OCI-LY1 (cell line): ENCODE measurements at regions not wholly inside any gene's neighbourhood (a gene's known extent, or its start where the extent isn't known, plus 50 kb on each side); places are given as distances from the start of the nearest gene placed in this dataset.

Source experiments
- H2AFZ ChIP-seq: fragments of 200-600 bp; sonication (generic), shearing (Covaris generic); 2 replicates; pipeline ENCODE4 v1.6.0; 2014; ENCODE audit warnings: antibody characterized with exemption, mild to moderate bottlenecking, low read length
- H3F3A ChIP-seq: fragments of 200-600 bp; sonication (generic), shearing (Covaris generic); 2 replicates; pipeline ENCODE4 v1.6.0; 2014; ENCODE audit warnings: mild to moderate bottlenecking, antibody characterized with exemption, low read length, moderate library complexity; ENCODE audit not compliant: insufficient read depth
- H3K27ac ChIP-seq: fragments of 200-600 bp; sonication (generic); 2 replicates; pipeline ENCODE4 v1.5.1; 2014; ENCODE audit warnings: low read length, mixed run types, mild to moderate bottlenecking, low read depth; ENCODE audit not compliant: poor library complexity, severe bottlenecking
- H3K27me3 ChIP-seq: fragments of 200-600 bp; sonication (generic); 2 replicates; pipeline ENCODE4 v1.6.0; 2014; ENCODE audit warnings: antibody characterized with exemption, mild to moderate bottlenecking, low read length, moderate library complexity; ENCODE audit not compliant: insufficient read depth
- H3K36me3 ChIP-seq: fragments of 200-600 bp; sonication (generic); 2 replicates; pipeline ENCODE4 v1.6.1; 2014; ENCODE audit warnings: mild to moderate bottlenecking, antibody characterized with exemption, low read length, moderate library complexity, mixed read lengths; ENCODE audit not compliant: insufficient read depth
- H3K4me1 ChIP-seq: fragments of 200-600 bp; sonication (generic); 2 replicates; pipeline ENCODE4 v1.5.1; 2014; ENCODE audit warnings: mild to moderate bottlenecking, low read length, moderate library complexity; ENCODE audit not compliant: insufficient read depth, severe bottlenecking
- H3K4me2 ChIP-seq: fragments of 200-600 bp; sonication (generic), shearing (Covaris generic); 2 replicates; pipeline ENCODE4 v1.6.1; 2014; ENCODE audit warnings: low read length
- H3K4me3 ChIP-seq: fragments of 200-600 bp; sonication (generic); 2 replicates; pipeline ENCODE4 v1.5.1; 2014; ENCODE audit warnings: low read length, low read depth, mild to moderate bottlenecking, mixed read lengths; ENCODE audit not compliant: poor library complexity, severe bottlenecking
- H3K79me2 ChIP-seq: fragments of 200-600 bp; shearing (Covaris generic); 2 replicates; pipeline ENCODE4 v1.6.1; 2016; ENCODE audit warnings: mixed run types, low read length, mixed read lengths; ENCODE audit not compliant: insufficient read depth
- H3K9ac ChIP-seq: fragments of 200-600 bp; sonication (generic), shearing (Covaris generic); 2 replicates; pipeline ENCODE4 v1.6.1; 2014; ENCODE audit warnings: mild to moderate bottlenecking, low read length, mixed read lengths
- H3K9me2 ChIP-seq: fragments of 200-600 bp; sonication (generic), shearing (Covaris generic); 2 replicates; pipeline ENCODE4 v1.6.1; 2014; ENCODE audit warnings: low read depth, mild to moderate bottlenecking, low read length, mixed read lengths
- H3K9me3 ChIP-seq: fragments of 200-600 bp; shearing (Covaris generic); 2 replicates; pipeline ENCODE4 v1.6.1; 2014; ENCODE audit warnings: low read length, mixed read lengths
- H4K20me1 ChIP-seq: fragments of 200-600 bp; sonication (generic), shearing (Covaris generic); 2 replicates; pipeline ENCODE4 v1.6.0; 2016; ENCODE audit warnings: mild to moderate bottlenecking, low read length; ENCODE audit not compliant: insufficient read depth
- CTCF ChIP-seq: fragments of 200-600 bp; sonication (generic), shearing (Covaris generic); IDR thresholded peaks from 2 replicates; pipeline ENCODE4 v1.5.1; 2017; ENCODE audit warnings: mild to moderate bottlenecking, antibody characterized with exemption, low read length, moderate library complexity, mixed read lengths
- EZH2 ChIP-seq: fragments of 200-600 bp; sonication (generic), shearing (Covaris generic); IDR thresholded peaks from 2 replicates; pipeline ENCODE4 v1.8.0; 2017; ENCODE audit warnings: borderline replicate concordance, mixed run types, mild to moderate bottlenecking, antibody characterized with exemption, low read length, moderate library complexity, mixed read lengths

GRCh38 chr2:128986026-128986715, 667.5 kb upstream of the HS6ST1 start:
- no peak overlapping the region for H3K4me2 ChIP-seq
- no peaks in the 10 kb centered on the region for H3K36me3 ChIP-seq

GRCh38 chr2:128986867-128987268, 668.2 kb upstream of the HS6ST1 start:
- no peaks in the 10 kb centered on the region for H3K9me2 ChIP-seq

More at GRCh38 chr2:128986026-128986715, 667.5 kb upstream of the HS6ST1 start:
- H3K9me2 ChIP-seq: no peaks in the 10 kb centered on the region
- H3F3A ChIP-seq: no peaks in the 10 kb centered on the region
- H3K27ac ChIP-seq: no peak overlapping the region
- no peak overlapping the region for H2AFZ ChIP-seq
- no peaks in the 10 kb centered on the region for H3K4me1 ChIP-seq
- no peak for TF ChIP-seq CTCF
- H3K4me3 ChIP-seq: no peak overlapping the region
- no peaks in the 10 kb centered on the region for H3K9me3 ChIP-seq
- H3K9ac ChIP-seq: no peak overlapping the region
- H4K20me1 ChIP-seq: no peaks in the 10 kb centered on the region
- H3K27me3 ChIP-seq: no peaks in the 10 kb centered on the region
- no peaks in the 10 kb centered on the region for H3K79me2 ChIP-seq

GRCh38 chr2:128988326-128988725, 669.7 kb upstream of the HS6ST1 start:
- Histone ChIP-seq H3K36me3 (no peaks in the 10 kb centered on the region), H3F3A (no peaks in the 10 kb centered on the region), H3K9me2 (no peaks in the 10 kb centered on the region), H3K27me3 (no peaks in the 10 kb centered on the region), H3K79me2 (no peaks in the 10 kb centered on the region), H3K9me3 (no peaks in the 10 kb centered on the region), H3K4me1 (no peaks in the 10 kb centered on the region), H3K4me3 (no peak overlapping the region), H3K4me2 (no peak overlapping the region), H2AFZ (no peak overlapping the region), H3K27ac (no peak overlapping the region), H3K9ac (no peak overlapping the region), H4K20me1 (no peaks in the 10 kb centered on the region)
- TF ChIP-seq CTCF (no peak), EZH2 (no peak)

More at GRCh38 chr2:128986867-128987268, 668.2 kb upstream of the HS6ST1 start:
- no peaks in the 10 kb centered on the region for H3K4me1 ChIP-seq
- no peaks in the 10 kb centered on the region for H3F3A ChIP-seq
- H3K4me2 ChIP-seq: no peak overlapping the region
- no peaks in the 10 kb centered on the region for H3K79me2 ChIP-seq
- H2AFZ ChIP-seq: no peak overlapping the region
- no peaks in the 10 kb centered on the region for H3K36me3 ChIP-seq
- no peak overlapping the region for H3K27ac ChIP-seq
- no peak overlapping the region for H3K4me3 ChIP-seq
- no peaks in the 10 kb centered on the region for H3K9me3 ChIP-seq
- H3K27me3 ChIP-seq: no peaks in the 10 kb centered on the region
- H3K9ac ChIP-seq: no peak overlapping the region
- H4K20me1 ChIP-seq: no peaks in the 10 kb centered on the region
- TF ChIP-seq CTCF (no peak), EZH2 (no peak)
